H1 (cell line): ENCODE measurements at regions not wholly inside any gene's neighbourhood (a gene's known extent, or its start where the extent isn't known, plus 50 kb on each side); places are given as distances from the start of the nearest gene placed in this dataset.

Experiments
- CTCF ChIA-PET: fragments of 300-600 bp; sonication (Branson Sonifier 250); formaldehyde crosslinking; loops from one replicate; lab custom pipeline; 2021; ENCODE audit not compliant: partially characterized antibody; lab: Charles Lee
- POLR2A ChIA-PET: fragments of 300-600 bp; sonication (Branson Sonifier 250); formaldehyde crosslinking; loops from one replicate; lab custom pipeline; 2021; ENCODE audit warnings: inconsistent platforms; ENCODE audit not compliant: partially characterized antibody; lab: Charles Lee
- DNase-seq, 2 experiments: peaks; one replicate each; pipeline versions ENCODE4 v3.0.0 to v3.0.0-alpha.2; 2010 to 2022; ENCODE audit warnings: low spot score in 2 of 2, low read depth in 1 of 2, mixed read lengths in 1 of 2
- FAIRE-seq: peaks from 2 replicates; lab custom pipeline; 2011; peaks lifted over from hg19 to GRCh38; lab: Jason Lieb, UNC
- H2AFZ ChIP-seq: 2 replicates; pipeline ENCODE4 v1.8.1; 2012; ENCODE audit warnings: low read length, inconsistent platforms
- H2AK5ac ChIP-seq: 2 replicates; pipeline ENCODE4 v1.6.1; 2013; ENCODE audit warnings: low read depth, low read length
- H2BK120ac ChIP-seq: replicated peaks from 2 replicates; pipeline ENCODE3; 2013; ENCODE audit warnings: low read depth, low read length, inconsistent platforms
- H2BK12ac ChIP-seq: 2 replicates; pipeline ENCODE4 v1.6.1; 2013; ENCODE audit warnings: low read depth, low read length
- H2BK15ac ChIP-seq: 2 replicates; pipeline ENCODE4 v1.6.1; 2013; ENCODE audit warnings: low read length
- H2BK20ac ChIP-seq: 2 replicates; pipeline ENCODE4 v1.6.1; 2013; ENCODE audit warnings: low read length
- H2BK5ac ChIP-seq: 2 replicates; pipeline ENCODE4 v1.6.1; 2013; ENCODE audit warnings: low read depth, low read length
- H3K14ac ChIP-seq: 2 replicates; pipeline ENCODE4 v1.6.1; 2013; ENCODE audit warnings: inconsistent platforms; ENCODE audit not compliant: insufficient read length
- H3K18ac ChIP-seq: 2 replicates; pipeline ENCODE4 v1.6.1; 2013; ENCODE audit warnings: low read length; ENCODE audit errors: extremely low read depth
- H3K23ac ChIP-seq: 2 replicates; pipeline ENCODE4 v1.6.1; 2013; ENCODE audit warnings: inconsistent platforms; ENCODE audit not compliant: insufficient read length
- H3K23me2 ChIP-seq: 2 replicates; pipeline ENCODE4 v1.6.1; 2013; ENCODE audit warnings: low read depth, low read length
- H3K27ac ChIP-seq: 2 replicates; pipeline ENCODE4 v1.6.1; 2011; ENCODE audit warnings: low read depth, low read length, inconsistent platforms
- H3K27me3 ChIP-seq, 4 experiments: replicated peaks in 1 of 4; 1 replicate in 1 of 4; 2 replicates in 3 of 4; pipeline versions ENCODE4 v1.6.1 to v1.8.1; 2011 to 2013; ENCODE audit warnings: low read length in 3 of 4, mild to moderate bottlenecking in 3 of 4, inconsistent platforms in 2 of 4, mixed read lengths in 2 of 4, moderate library complexity in 1 of 4; ENCODE audit not compliant: control insufficient read depth in 3 of 4, insufficient read depth in 3 of 4; ENCODE audit errors: extremely low read depth in 1 of 4
- H3K36me3 ChIP-seq, 4 experiments: 2 replicates each; pipeline versions ENCODE4 v1.6.1 to v1.8.1; 2011 to 2013; ENCODE audit warnings: mild to moderate bottlenecking in 4 of 4, low read length in 3 of 4, moderate library complexity in 2 of 4, control low read depth in 1 of 4, inconsistent platforms in 1 of 4; ENCODE audit not compliant: insufficient read depth in 4 of 4, control insufficient read depth in 2 of 4
- H3K4ac ChIP-seq: replicated peaks from 2 replicates; pipeline ENCODE3; 2013; ENCODE audit warnings: low read length, low read depth, mixed read lengths, inconsistent platforms; ENCODE audit not compliant: insufficient read length
- H3K4me1 ChIP-seq, 4 experiments: replicated peaks in 1 of 4; 1 replicate in 1 of 4; 2 replicates in 3 of 4; pipeline versions ENCODE4 v1.6.1 to v1.8.1; 2011 to 2013; ENCODE audit warnings: low read length in 3 of 4, inconsistent platforms in 2 of 4, mixed read lengths in 1 of 4; ENCODE audit not compliant: insufficient read depth in 4 of 4, control insufficient read depth in 3 of 4
- H3K4me2 ChIP-seq, 2 experiments: 2 replicates each; pipeline versions ENCODE4 v1.6.1 to v1.8.1; 2011 to 2013; ENCODE audit warnings: low read depth in 2 of 2, low read length in 2 of 2, control low read depth in 1 of 2, inconsistent platforms in 1 of 2, mild to moderate bottlenecking in 1 of 2; ENCODE audit not compliant: insufficient read depth in 1 of 2
- H3K4me3 ChIP-seq, 4 experiments: fragments of 200-600, 300-600 bp in 1 of 4; sonication (generic), shearing (Covaris generic), sonication (Bioruptor Twin) in 1 of 4; 2 replicates each; pipeline versions ENCODE4 v1.5.1 to v1.8.1; 2011 to 2016; ENCODE audit warnings: low read length in 4 of 4, low read depth in 3 of 4, control low read depth in 2 of 4, inconsistent platforms in 2 of 4, mild to moderate bottlenecking in 2 of 4, mixed read lengths in 1 of 4, moderate library complexity in 1 of 4; ENCODE audit not compliant: insufficient read depth in 2 of 4; ENCODE audit errors: extremely low read depth in 1 of 4
- H3K56ac ChIP-seq: replicated peaks from 2 replicates; pipeline ENCODE3; 2013; ENCODE audit warnings: low read depth, mild to moderate bottlenecking, mixed read lengths, low read length, inconsistent platforms; ENCODE audit not compliant: insufficient read length
- H3K79me1 ChIP-seq: 2 replicates; pipeline ENCODE4 v1.6.1; 2013; ENCODE audit warnings: low read depth, low read length, control low read depth
- H3K79me2 ChIP-seq, 2 experiments: 2 replicates each; pipeline versions ENCODE4 v1.6.1 to v1.8.1; 2012 to 2013; ENCODE audit warnings: low read length in 2 of 2, mild to moderate bottlenecking in 2 of 2, inconsistent platforms in 1 of 2; ENCODE audit not compliant: insufficient read depth in 2 of 2, control insufficient read depth in 1 of 2
- H3K9ac ChIP-seq, 4 experiments: replicated peaks in 1 of 4; 1 replicate in 1 of 4; 2 replicates in 3 of 4; pipeline versions ENCODE4 v1.6.1 to v1.8.1; 2011 to 2013; ENCODE audit warnings: low read depth in 3 of 4, low read length in 3 of 4, control low read depth in 2 of 4, mild to moderate bottlenecking in 2 of 4, moderate library complexity in 2 of 4, inconsistent platforms in 1 of 4; ENCODE audit errors: extremely low read depth in 1 of 4
- H3K9me3 ChIP-seq, 2 experiments: 2 replicates each; pipeline versions ENCODE4 v1.6.1 to v1.8.1; 2012 to 2013; ENCODE audit warnings: mild to moderate bottlenecking in 2 of 2, moderate library complexity in 2 of 2, control low read depth in 1 of 2, inconsistent platforms in 1 of 2, low read depth in 1 of 2, low read length in 1 of 2, mixed read lengths in 1 of 2; ENCODE audit not compliant: insufficient read depth in 2 of 2
- H4K20me1 ChIP-seq, 2 experiments: replicated peaks in 1 of 2; 2 replicates each; pipeline versions ENCODE3 to v1.8.1; 2011 to 2013; ENCODE audit warnings: inconsistent platforms in 2 of 2, low read length in 2 of 2, mild to moderate bottlenecking in 1 of 2; ENCODE audit not compliant: insufficient read depth in 2 of 2, control insufficient read depth in 1 of 2
- H4K5ac ChIP-seq: 2 replicates; pipeline ENCODE4 v1.6.1; 2013; ENCODE audit warnings: low read length, low read depth, mixed read lengths, inconsistent platforms; ENCODE audit not compliant: insufficient read length
- H4K8ac ChIP-seq: 2 replicates; pipeline ENCODE4 v1.8.0; 2013; ENCODE audit warnings: mild to moderate bottlenecking, moderate library complexity, low read length, inconsistent platforms; ENCODE audit not compliant: insufficient read depth; ENCODE audit errors: extremely low read depth
- H4K91ac ChIP-seq: replicated peaks from 2 replicates; pipeline ENCODE3; 2013; ENCODE audit warnings: low read length, mixed read lengths, inconsistent platforms; ENCODE audit not compliant: insufficient read length
- CTBP2 ChIP-seq: IDR thresholded peaks from 2 replicates; pipeline ENCODE4 v1.7.0; 2011; ENCODE audit warnings: borderline replicate concordance, mild to moderate bottlenecking, moderate library complexity, mixed read lengths, low read length; ENCODE audit not compliant: insufficient read depth, insufficient read length
- EZH2 ChIP-seq: fragments of 200-600 bp; sonication (generic); IDR thresholded peaks from 2 replicates; pipeline ENCODE4 v1.7.1; 2012; ENCODE audit warnings: low read depth, mild to moderate bottlenecking, moderate library complexity, low read length, inconsistent platforms; ENCODE audit not compliant: severe bottlenecking
- GABPA ChIP-seq: IDR thresholded peaks from 2 replicates; pipeline ENCODE4 v1.6.1; 2011; ENCODE audit warnings: mild to moderate bottlenecking, low read length, moderate library complexity, borderline replicate concordance; ENCODE audit not compliant: insufficient read depth
- HDAC6 ChIP-seq: IDR thresholded peaks from one replicate; pipeline ENCODE4 v1.7.1; 2012; ENCODE audit warnings: low read depth, mild to moderate bottlenecking, inconsistent platforms, low read length, moderate library complexity
- KDM1A ChIP-seq: fragments of 200-600, 300-600 bp; sonication (generic); IDR thresholded peaks from 2 replicates; pipeline ENCODE4 v1.7.1; 2016; ENCODE audit warnings: mild to moderate bottlenecking, low read length, borderline replicate concordance
- KDM4A ChIP-seq: IDR thresholded peaks from one replicate; pipeline ENCODE4 v1.7.1; 2012; ENCODE audit warnings: low read depth, mild to moderate bottlenecking, moderate library complexity, low read length, inconsistent platforms; ENCODE audit not compliant: severe bottlenecking
- MAFK ChIP-seq: IDR thresholded peaks from 2 replicates; pipeline ENCODE4 v1.6.1; 2012; ENCODE audit warnings: low read depth, mild to moderate bottlenecking, improper control_type of control experiment, low read length
- NRF1 ChIP-seq: IDR thresholded peaks from 2 replicates; pipeline ENCODE4 v1.6.1; 2011; ENCODE audit warnings: mild to moderate bottlenecking, low read depth, low read length, improper control_type of control experiment
- POLR2AphosphoS5 ChIP-seq: IDR thresholded peaks from 2 replicates; pipeline ENCODE4 v1.6.1; 2011; ENCODE audit warnings: low read depth, low read length
- POU5F1 ChIP-seq: IDR thresholded peaks from 2 replicates; pipeline ENCODE4 v1.6.1; 2011; ENCODE audit warnings: low read depth, mild to moderate bottlenecking, low read length, moderate library complexity
- TAF7 ChIP-seq: optimal IDR thresholded peaks from 2 replicates; pipeline ENCODE3; 2011; ENCODE audit warnings: low read depth, mild to moderate bottlenecking, inconsistent platforms, low read length, moderate library complexity, borderline replicate concordance
- USF2 ChIP-seq: IDR thresholded peaks from 2 replicates; pipeline ENCODE4 v1.6.1; 2011; ENCODE audit warnings: low read length, improper control_type of control experiment
- WGBS, 2 experiments: shearing (Covaris generic) in 1 of 2; methylation state at CpG; one replicate each; pipeline versions ENCODE4 v1.1.6 to v1.1.7; 2013 to 2015; ENCODE audit warnings: low lambda C conversion rate in 2 of 2, mixed read lengths in 2 of 2, inconsistent platforms in 1 of 2, low coverage in 1 of 2, missing lambda C conversion rate in 1 of 2; ENCODE audit not compliant: insufficient replicate concordance in 2 of 2, insufficient coverage in 1 of 2, insufficient read length in 1 of 2; ENCODE audit errors: extremely low coverage in 1 of 2, missing lambda C conversion rate in 1 of 2; 5-methylcytosine and 5-hydroxymethylcytosine counted together
- TF ChIP-seq, protein P1 (sequence below): IDR thresholded peaks from 2 replicates; pipeline ENCODE4 v1.6.1; 2012; ENCODE audit warnings: inconsistent platforms

GRCh38 chr17:72427761-72428109, 306.9 kb downstream of the SOX9 start:
- Histone ChIP-seq H3K9ac (no peak overlapping the region), H3K4me1 (peaks cover 0 to 6% (median 0%) of the 10 kb centered on the region in 4 experiments; a peak in 2 of 7 replicates), H2AFZ (no peak overlapping the region), H3K56ac (no peak overlapping the region), H3K27me3 (no peaks in the 10 kb centered on the region), H4K5ac (no peak overlapping the region), H3K23ac (no peak overlapping the region), H4K91ac (no peak overlapping the region), H2BK5ac (no peak overlapping the region), H3K4me3 (no peak overlapping the region), H4K20me1 (no peaks in the 10 kb centered on the region), H4K8ac (no peak overlapping the region), H3K23me2 (no peaks in the 10 kb centered on the region), H3K9me3 (no peaks in the 10 kb centered on the region), H3K4me2 (no peak overlapping the region), H2BK15ac (no peak overlapping the region), H3K79me1 (no peaks in the 10 kb centered on the region), H3K27ac (no peak overlapping the region), H3K18ac (no peak overlapping the region), H2BK12ac (no peak overlapping the region), H2BK20ac (no peak overlapping the region), H2BK120ac (no peak overlapping the region), H3K4ac (no peak overlapping the region), H3K79me2 (no peaks in the 10 kb centered on the region), H2AK5ac (no peak overlapping the region), H3K14ac (no peak overlapping the region), H3K36me3 (no peaks in the 10 kb centered on the region)
- CTCF ChIA-PET, result interaction anchor here (0.7 to 1.4 kb wide), 4 partner anchors 13 to 312 kb away, joined by 3 to 6 read pairs (median 4); no protein-coding TSS in a partner anchor
- FAIRE-seq (no peak), DNase-seq (no peak)
- POLR2A ChIA-PET, result no interaction called here
- 85% methylated on average over 5 of the region's 5 CpGs; no CpG with 5 or more reads in 1 of the 2 experiments for WGBS, 2 experiments
- no peak for TF ChIP-seq KDM4A
- TF ChIP-seq, protein P1, sequence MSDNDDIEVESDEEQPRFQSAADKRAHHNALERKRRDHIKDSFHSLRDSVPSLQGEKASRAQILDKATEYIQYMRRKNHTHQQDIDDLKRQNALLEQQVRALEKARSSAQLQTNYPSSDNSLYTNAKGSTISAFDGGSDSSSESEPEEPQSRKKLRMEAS, result no peak
- TF ChIP-seq NRF1, result no peak
- TF ChIP-seq GABPA, result no peak
- TF ChIP-seq HDAC6, result no peak
- TF ChIP-seq TAF7, result no peak
- TF ChIP-seq POU5F1, result no peak
- TF ChIP-seq KDM1A, result no peak
- TF ChIP-seq EZH2, result no peak
- no peak for TF ChIP-seq POLR2AphosphoS5
- TF ChIP-seq USF2, result no peak
- no peak for TF ChIP-seq MAFK
- no peak for TF ChIP-seq CTBP2
